Smooth muscle cell (in vitro differentiated cells): ENCODE measurements at regions not wholly inside any gene's neighbourhood (a gene's known extent, or its start where the extent isn't known, plus 50 kb on each side); places are given as distances from the start of the nearest gene placed in this dataset.

Experiments
- DNase-seq: peaks from one replicate; lab custom pipeline; 2025; ENCODE audit not compliant: unreplicated experiment; lab: John Stamatoyannopoulos, UW
- H2AFZ ChIP-seq: fragments of 200-600 bp; sonication (generic); 2 replicates; pipeline ENCODE4 v1.6.0; 2016; ENCODE audit warnings: antibody characterized with exemption, low read depth, mild to moderate bottlenecking
- H3F3A ChIP-seq: fragments of 200-600 bp; sonication (generic); 2 replicates; pipeline ENCODE4 v1.6.0; 2017; ENCODE audit warnings: antibody characterized with exemption, low read depth
- H3K27ac ChIP-seq: fragments of 200-600 bp; sonication (generic); 2 replicates; pipeline ENCODE4 v1.5.1; 2016; ENCODE audit warnings: low read depth, mild to moderate bottlenecking
- H3K27me3 ChIP-seq: fragments of 200-600 bp; sonication (generic); 2 replicates; pipeline ENCODE4 v1.6.1; 2016; ENCODE audit warnings: low read depth, mild to moderate bottlenecking
- H3K36me3 ChIP-seq: fragments of 200-600 bp; sonication (generic); 2 replicates; pipeline ENCODE4 v1.5.1; 2016; ENCODE audit warnings: low read depth
- H3K4me1 ChIP-seq: fragments of 200-600 bp; sonication (generic); 2 replicates; pipeline ENCODE4 v1.5.1; 2016; ENCODE audit warnings: low read depth
- H3K4me2 ChIP-seq: fragments of 200-600 bp; sonication (generic); 2 replicates; pipeline ENCODE4 v1.6.0; 2016; ENCODE audit warnings: mild to moderate bottlenecking
- H3K4me3 ChIP-seq: fragments of 200-600 bp; sonication (generic); 2 replicates; pipeline ENCODE4 v1.5.1; 2016; ENCODE audit warnings: mild to moderate bottlenecking
- H3K79me2 ChIP-seq: fragments of 200-600 bp; sonication (generic); 2 replicates; pipeline ENCODE4 v1.6.0; 2016; ENCODE audit warnings: low read depth, mild to moderate bottlenecking
- H3K9ac ChIP-seq: fragments of 200-600 bp; sonication (generic); 2 replicates; pipeline ENCODE4 v1.6.0; 2016; ENCODE audit warnings: low read depth
- H3K9me3 ChIP-seq: fragments of 200-600 bp; sonication (generic); replicated peaks from 2 replicates; pipeline ENCODE4 v1.5.1; 2016; ENCODE audit warnings: low read depth
- H4K20me1 ChIP-seq: fragments of 200-600 bp; sonication (generic); 2 replicates; pipeline ENCODE4 v1.6.0; 2016; ENCODE audit warnings: low read depth
- WGBS: methylation state at CpG from one replicate; pipeline ENCODE4 v1.1.7; 2016; ENCODE audit warnings: low lambda C conversion rate; 5-methylcytosine and 5-hydroxymethylcytosine counted together
- TF ChIP-seq, protein P1 (sequence below): fragments of 200-600 bp; sonication (generic); IDR thresholded peaks from 2 replicates; pipeline ENCODE4 v1.5.1; 2017; ENCODE audit warnings: borderline replicate concordance, mild to moderate bottlenecking, antibody characterized with exemption; ENCODE audit not compliant: insufficient read depth, poor library complexity, severe bottlenecking

DNA sequence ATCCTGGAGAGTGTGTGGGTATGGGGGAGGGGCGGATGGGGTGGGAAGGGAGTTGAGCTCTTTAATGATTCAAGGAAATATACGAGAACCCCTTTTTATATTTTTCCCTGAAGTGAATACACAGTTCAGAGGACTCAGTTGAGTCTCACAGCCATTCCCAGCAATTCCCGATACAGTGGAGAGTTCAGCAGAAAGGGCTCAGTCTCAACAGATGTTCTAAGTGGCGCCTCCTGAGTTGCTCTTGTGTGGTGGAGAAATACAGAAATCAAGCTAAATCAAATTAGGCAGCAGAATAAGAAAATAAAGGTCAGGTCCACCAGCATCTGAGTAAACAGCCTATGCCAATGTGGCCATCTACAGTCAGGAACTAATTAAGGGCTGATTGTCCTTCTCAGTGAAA is 372.1 kb downstream of the NR2F2 start:
- Histone ChIP-seq H4K20me1 (no peaks in the 10 kb centered on the region), H3K79me2 (no peaks in the 10 kb centered on the region), H3K36me3 (no peaks in the 10 kb centered on the region), H3K4me2 (no peak overlapping the region), H2AFZ (no peak overlapping the region), H3K4me1 (peaks cover 58% of the 10 kb centered on the region), H3K4me3 (no peak overlapping the region), H3K27ac (no peak overlapping the region), H3F3A (no peaks in the 10 kb centered on the region), H3K27me3 (peaks cover 40% of the 10 kb centered on the region), H3K9me3 (no peaks in the 10 kb centered on the region), H3K9ac (no peak overlapping the region)
- WGBS, result 58% methylated on average over 4 of the region's 4 CpGs
- DNase-seq, result no peak
- TF ChIP-seq, protein P1, sequence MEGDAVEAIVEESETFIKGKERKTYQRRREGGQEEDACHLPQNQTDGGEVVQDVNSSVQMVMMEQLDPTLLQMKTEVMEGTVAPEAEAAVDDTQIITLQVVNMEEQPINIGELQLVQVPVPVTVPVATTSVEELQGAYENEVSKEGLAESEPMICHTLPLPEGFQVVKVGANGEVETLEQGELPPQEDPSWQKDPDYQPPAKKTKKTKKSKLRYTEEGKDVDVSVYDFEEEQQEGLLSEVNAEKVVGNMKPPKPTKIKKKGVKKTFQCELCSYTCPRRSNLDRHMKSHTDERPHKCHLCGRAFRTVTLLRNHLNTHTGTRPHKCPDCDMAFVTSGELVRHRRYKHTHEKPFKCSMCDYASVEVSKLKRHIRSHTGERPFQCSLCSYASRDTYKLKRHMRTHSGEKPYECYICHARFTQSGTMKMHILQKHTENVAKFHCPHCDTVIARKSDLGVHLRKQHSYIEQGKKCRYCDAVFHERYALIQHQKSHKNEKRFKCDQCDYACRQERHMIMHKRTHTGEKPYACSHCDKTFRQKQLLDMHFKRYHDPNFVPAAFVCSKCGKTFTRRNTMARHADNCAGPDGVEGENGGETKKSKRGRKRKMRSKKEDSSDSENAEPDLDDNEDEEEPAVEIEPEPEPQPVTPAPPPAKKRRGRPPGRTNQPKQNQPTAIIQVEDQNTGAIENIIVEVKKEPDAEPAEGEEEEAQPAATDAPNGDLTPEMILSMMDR, result no peak

DNA sequence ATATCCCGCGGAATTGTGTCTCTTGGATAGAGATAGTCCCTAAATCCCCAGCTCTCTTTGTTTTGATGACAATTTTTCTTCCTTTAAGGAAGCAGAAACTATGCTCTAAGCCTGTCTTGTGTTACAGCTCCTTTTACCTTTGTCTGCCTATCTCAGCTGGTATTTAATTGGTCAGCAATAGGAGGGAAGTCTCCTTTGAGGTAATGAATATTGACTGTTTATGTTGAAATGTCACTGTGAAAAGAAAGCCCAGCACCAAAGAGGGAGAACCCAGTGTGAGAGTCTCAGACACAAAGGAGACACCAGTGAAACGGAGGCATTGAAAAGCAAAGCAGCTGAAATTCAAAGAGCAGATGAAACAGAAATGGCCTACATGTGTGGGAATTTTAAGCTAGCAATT is 372.6 kb downstream of the NR2F2 start:
- WGBS, result 36% methylated on average over 3 of the region's 3 CpGs
- Histone ChIP-seq H4K20me1 (no peaks in the 10 kb centered on the region), H3K79me2 (no peaks in the 10 kb centered on the region), H3K27ac (no peak overlapping the region), H3K4me3 (no peak overlapping the region), H3K36me3 (no peaks in the 10 kb centered on the region), H3K27me3 (peaks cover 45% of the 10 kb centered on the region), H3F3A (no peaks in the 10 kb centered on the region), H3K4me2 (no peak overlapping the region), H3K4me1 (peaks cover 63% of the 10 kb centered on the region), H2AFZ (no peak overlapping the region), H3K9ac (no peak overlapping the region), H3K9me3 (no peaks in the 10 kb centered on the region)
- DNase-seq, result no peak
- TF ChIP-seq, protein P1, result no peak

DNA sequence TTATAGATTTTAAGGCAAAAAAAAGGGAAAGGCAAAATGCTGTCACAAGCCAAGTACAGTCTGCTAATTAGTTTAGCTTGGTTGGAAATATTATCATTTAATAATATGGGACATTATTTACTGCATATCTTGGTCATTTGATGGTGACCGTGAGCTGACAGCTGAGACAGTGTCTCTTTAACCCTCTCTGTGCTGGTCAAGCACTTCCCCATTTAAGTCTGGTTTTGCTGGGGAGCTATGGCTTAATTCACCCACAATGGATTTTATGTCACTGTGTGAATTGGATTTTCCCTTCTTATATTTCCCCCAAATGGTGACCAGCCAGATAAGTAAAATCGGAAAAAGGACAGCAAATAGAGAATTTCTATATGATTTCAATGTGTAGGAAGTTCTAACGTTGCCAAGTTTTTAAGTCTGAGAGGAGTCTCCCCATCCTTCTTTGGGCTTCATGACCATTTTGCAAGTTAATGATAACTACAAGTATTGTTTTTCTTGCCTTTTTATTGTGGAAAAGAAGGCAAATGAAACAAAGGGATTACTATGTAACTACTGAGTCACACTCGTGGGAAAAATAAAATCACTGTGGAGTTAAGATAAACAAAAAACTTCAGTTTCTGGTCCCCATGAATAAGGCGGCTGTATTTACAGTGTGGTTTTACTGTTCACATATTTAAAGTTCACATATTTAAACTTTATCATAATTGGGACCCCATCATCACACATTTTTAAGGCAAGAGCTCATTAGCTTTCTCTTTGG is 373.5 kb downstream of the NR2F2 start:
- TF ChIP-seq, protein P1, result no peak

DNA sequence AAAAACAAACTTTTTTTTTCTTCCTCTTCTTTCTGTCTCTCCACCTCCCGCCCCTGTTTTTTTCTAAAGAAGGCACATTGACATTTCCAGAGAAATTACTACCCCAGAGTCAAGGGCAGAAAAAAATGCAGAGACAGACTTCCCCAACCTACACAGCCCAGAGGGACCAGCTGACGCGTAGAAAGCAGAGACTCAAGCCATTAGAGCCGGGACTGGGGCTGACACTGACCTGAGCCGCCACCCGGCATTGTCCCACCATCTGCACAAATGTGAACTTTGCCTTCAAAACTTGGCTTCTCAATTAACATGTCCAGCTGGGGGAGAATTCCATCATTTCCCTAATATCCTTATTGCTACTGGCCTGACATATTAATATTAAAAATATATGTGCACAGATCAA is 385.6 kb downstream of the NR2F2 start:
- no peak overlapping the region for H3K9ac ChIP-seq
- WGBS, result 93% methylated on average over 6 of the region's 6 CpGs
- no peaks in the 10 kb centered on the region for H3K9me3 ChIP-seq
- H3F3A ChIP-seq, result no peaks in the 10 kb centered on the region
- TF ChIP-seq, protein P1, result no peak
- no peak overlapping the region for H3K4me3 ChIP-seq
- no peaks in the 10 kb centered on the region for H4K20me1 ChIP-seq
- H3K36me3 ChIP-seq, result no peaks in the 10 kb centered on the region
- H3K27me3 ChIP-seq, result peaks cover 18% of the 10 kb centered on the region
- H3K79me2 ChIP-seq, result no peaks in the 10 kb centered on the region
- no peak for DNase-seq
- H3K27ac ChIP-seq, result no peak overlapping the region
- H2AFZ ChIP-seq, result no peak overlapping the region
- peaks cover 8% of the 10 kb centered on the region for H3K4me1 ChIP-seq
- H3K4me2 ChIP-seq, result no peak overlapping the region

More for the DNA sequence above, 373.5 kb downstream of the NR2F2 start:
- H3K36me3 ChIP-seq, result no peaks in the 10 kb centered on the region
- no peak overlapping the region for H3K27ac ChIP-seq
- H3K9ac ChIP-seq, result no peak overlapping the region
- H3K27me3 ChIP-seq, result peaks cover 48% of the 10 kb centered on the region
- H3K79me2 ChIP-seq, result no peaks in the 10 kb centered on the region
- H2AFZ ChIP-seq, result no peak overlapping the region
- no peak for DNase-seq
- no peak overlapping the region for H3K4me3 ChIP-seq
- no peaks in the 10 kb centered on the region for H4K20me1 ChIP-seq
- H3K9me3 ChIP-seq, result no peaks in the 10 kb centered on the region
- H3K4me2 ChIP-seq, result no peak overlapping the region
- H3F3A ChIP-seq, result no peaks in the 10 kb centered on the region
- peaks cover 65% of the 10 kb centered on the region for H3K4me1 ChIP-seq
- 47% methylated on average over 5 of the region's 5 CpGs for WGBS
